ENCODE measurements at regions not wholly inside any gene's neighbourhood (a gene's known extent, or its start where the extent isn't known, plus 50 kb on each side); places are given as distances from the start of the nearest gene placed in this dataset.

GRCh38 chr4:56757821-56758411 lies 63.6 kb downstream of the SPINK2 start:
- peak; percentile 57 for DNase-seq

- peak; percentile 25 for DNase-seq
Measured at GRCh38 chr4:56757261-56757746, 64.2 kb downstream of the SPINK2 start.

- DNase-seq: no peak
Measured at GRCh38 chr4:56755901-56756300, 65.6 kb downstream of the SPINK2 start.

- no peak for DNase-seq
Measured at GRCh38 chr4:56752985-56753384, 68.5 kb downstream of the SPINK2 start.

- no peak for DNase-seq
Measured at GRCh38 chr4:56750231-56750630, 69.1 kb upstream of the HOPX start.

- no peak for DNase-seq
Measured at GRCh38 chr4:56748271-56748670, 67.2 kb upstream of the HOPX start.

GRCh38 chr4:56746639-56747038 lies 65.5 kb upstream of the HOPX start:
- no peak for DNase-seq

GRCh38 chr4:56745042-56745441 lies 63.9 kb upstream of the HOPX start:
- no peak for DNase-seq

GRCh38 chr4:56744030-56744429 lies 62.9 kb upstream of the HOPX start:
- DNase-seq: no peak

- DNase-seq: no peak
Measured at GRCh38 chr4:56743550-56743949, 62.5 kb upstream of the HOPX start.

GRCh38 chr4:56742080-56742871 lies 61.2 kb upstream of the HOPX start:
- DNase-seq: no peak

GRCh38 chr4:56741595-56741994 lies 60.5 kb upstream of the HOPX start:
- no peak for DNase-seq

- DNase-seq: no peak
Measured at GRCh38 chr4:56739066-56739777, 58.1 kb upstream of the HOPX start.

- DNase-seq: no peak
Measured at GRCh38 chr4:56737666-56738065, 56.6 kb upstream of the HOPX start.

- DNase-seq: no peak
Measured at GRCh38 chr4:56733352-56733751, 52.3 kb upstream of the HOPX start.

- no peak for DNase-seq
Measured at GRCh38 chr4:56732301-56732700, 51.2 kb upstream of the HOPX start.

GRCh38 chr4:56731857-56732256 lies 50.8 kb upstream of the HOPX start:
- DNase-seq: no peak

Data from CD4-positive, alpha-beta T cell treated with Interleukin-21 for 1 hour (primary cell).